Upper lobe of left lung (tissue), 6 donors: ENCODE measurements at regions not wholly inside any gene's neighbourhood (a gene's known extent, or its start where the extent isn't known, plus 50 kb on each side); places are given as distances from the start of the nearest gene placed in this dataset.

ENCODE experiments used
- ATAC-seq, 2 donors: fragments of 200-7000 bp; cut with Tn5 transposase; one replicate each; pipeline ENCODE4 v1.9.1; 2022; ENCODE audit warnings: mild to moderate bottlenecking in 2 of 2, moderate library complexity in 2 of 2; ENCODE audit not compliant: low FRiP score in 2 of 2
- DNase-seq, 2 donors: peaks; one replicate each; pipeline ENCODE4 v3.0.0-alpha.2; 2019 to 2020
- H3K27ac ChIP-seq, 4 donors: fragments of 200-600 bp; sonication (generic); one replicate each; pipeline ENCODE4 v1.5.1; 2016 to 2019
- H3K27me3 ChIP-seq, 4 donors: fragments of 200-600 bp; sonication (generic); one replicate each; pipeline ENCODE4 v1.5.1; 2017 to 2019
- H3K36me3 ChIP-seq, 4 donors: fragments of 200-600 bp; sonication (generic); one replicate each; pipeline ENCODE4 v1.5.1; 2016 to 2019
- H3K4me1 ChIP-seq, 4 donors: fragments of 200-600 bp; sonication (generic); one replicate each; pipeline ENCODE4 v1.5.1; 2018 to 2019
- H3K4me3 ChIP-seq, 4 donors: fragments of 200-600 bp; sonication (generic); one replicate each; pipeline ENCODE4 v1.5.1; 2017 to 2019; ENCODE audit warnings: mild to moderate bottlenecking in 2 of 4, moderate library complexity in 1 of 4
- H3K9me3 ChIP-seq, 4 donors: fragments of 200-600 bp; sonication (generic); one replicate each; pipeline ENCODE4 v1.5.1; 2018 to 2019
- CTCF ChIP-seq, 6 experiments: fragments of 450-650 bp in 4 of 6; fragments of 200-600 bp in 2 of 6; sonication (generic) in 2 of 6; IDR thresholded peaks; one replicate each; pipeline ENCODE4 v1.5.1; 2016 to 2019; ENCODE audit warnings: antibody characterized with exemption in 6 of 6
- EP300 ChIP-seq, 4 donors: sonication (generic); formaldehyde crosslinking; IDR thresholded peaks; one replicate each; pipeline ENCODE4 v1.5.1; 2017; ENCODE audit warnings: antibody characterized with exemption in 4 of 4, control low read depth in 2 of 4
- POLR2A ChIP-seq, 4 donors: fragments of 450-650 bp; IDR thresholded peaks; one replicate each; pipeline ENCODE4 v1.5.1; 2016 to 2017; ENCODE audit warnings: antibody characterized with exemption in 4 of 4, mild to moderate bottlenecking in 2 of 4
- POLR2AphosphoS5 ChIP-seq, 2 donors: sonication (generic); formaldehyde crosslinking; IDR thresholded peaks; one replicate each; pipeline ENCODE4 v1.5.1; 2017; ENCODE audit warnings: antibody characterized with exemption in 2 of 2
- WGBS, 2 donors: methylation state at CpG; one replicate each; pipeline ENCODE4 v1.1.5; 2017 to 2018; 5-methylcytosine and 5-hydroxymethylcytosine counted together
- donor health status: DM: no; HTN: no; CAD: no; lungs with moderate emphysema.
- donor health status: DM: no; HTN: yes; CAD: no; lungs with severe emphysema.

- Histone ChIP-seq H3K27ac (no peak overlapping the region), H3K27me3 (no peaks in the 10 kb centered on the region), H3K36me3 (no peaks in the 10 kb centered on the region), H3K4me1 (no peaks in the 10 kb centered on the region), H3K9me3 (no peaks in the 10 kb centered on the region), H3K4me3 (no peak overlapping the region)
- ATAC-seq, result no peak
- 85 to 93% methylated on average over 4 of the region's 4 CpGs for whole genome bisulfite sequencing, 2 donors
- DNase-seq, result no peak
- TF ChIP-seq POLR2A (IDR thresholded peaks at IDR 0.05), result no peak
- TF ChIP-seq POLR2AphosphoS5 (IDR thresholded peaks at IDR 0.05), result no peak
- TF ChIP-seq CTCF (IDR thresholded peaks at IDR 0.05), result no peak
These were observed 95.5 kb upstream of the LRATD1 start for GRCh38 chr2:14536976-14537375.

GRCh38 chr2:14540015-14540414 lies 92.5 kb upstream of the LRATD1 start:
- DNase-seq (no peak), ATAC-seq (no peak)
- Histone ChIP-seq H3K27me3 (no peaks in the 10 kb centered on the region), H3K36me3 (no peaks in the 10 kb centered on the region), H3K4me1 (no peaks in the 10 kb centered on the region), H3K27ac (no peak overlapping the region), H3K4me3 (no peak overlapping the region), H3K9me3 (no peaks in the 10 kb centered on the region)
- 92 to 100% methylated on average over 1 of the region's 1 CpG for WGBS, 2 donors
- TF ChIP-seq POLR2AphosphoS5 (IDR thresholded peaks at IDR 0.05) (no peak), EP300 (IDR thresholded peaks at IDR 0.05) (no peak), CTCF (IDR thresholded peaks at IDR 0.05) (no peak), POLR2A (IDR thresholded peaks at IDR 0.05) (no peak)

- Histone ChIP-seq H3K27ac (no peak overlapping the region), H3K9me3 (no peaks in the 10 kb centered on the region), H3K4me3 (no peak overlapping the region), H3K4me1 (no peaks in the 10 kb centered on the region), H3K27me3 (no peaks in the 10 kb centered on the region), H3K36me3 (no peaks in the 10 kb centered on the region)
- no peak for TF ChIP-seq POLR2AphosphoS5 (IDR thresholded peaks at IDR 0.05)
- TF ChIP-seq CTCF (IDR thresholded peaks at IDR 0.05), result no peak
- no peak for DNase-seq
- no peak for ATAC-seq
- 40% methylated on average over 4 of the region's 4 CpGs for WGBS, 2 donors
These were observed 89.2 kb upstream of the LRATD1 start for GRCh38 chr2:14543284-14543683.

GRCh38 chr2:14544247-14544646 lies 88.3 kb upstream of the LRATD1 start:
- H3K27ac ChIP-seq, result no peak overlapping the region
- H3K9me3 ChIP-seq, result no peaks in the 10 kb centered on the region
- no peaks in the 10 kb centered on the region for H3K36me3 ChIP-seq
- 62 to 74% methylated on average over 4 of the region's 4 CpGs for WGBS, 2 donors
- ATAC-seq (no peak), DNase-seq (no peak)
- TF ChIP-seq EP300 (IDR thresholded peaks at IDR 0.05) (no peak), POLR2AphosphoS5 (IDR thresholded peaks at IDR 0.05) (no peak), POLR2A (IDR thresholded peaks at IDR 0.05) (no peak), CTCF (IDR thresholded peaks at IDR 0.05) (no peak)
- no peaks in the 10 kb centered on the region for H3K27me3 ChIP-seq
- no peaks in the 10 kb centered on the region for H3K4me1 ChIP-seq
- no peak overlapping the region for H3K4me3 ChIP-seq

GRCh38 chr2:14547830-14548229 lies 84.7 kb upstream of the LRATD1 start:
- ATAC-seq (no peak), DNase-seq (no peak)
- H3K27me3 ChIP-seq, result no peaks in the 10 kb centered on the region
- 96 to 100% methylated on average over 1 of the region's 1 CpG for WGBS, 2 donors
- H3K4me3 ChIP-seq, result no peak overlapping the region
- no peak overlapping the region for H3K27ac ChIP-seq
- no peaks in the 10 kb centered on the region for H3K36me3 ChIP-seq
- H3K4me1 ChIP-seq, result no peaks in the 10 kb centered on the region
- no peak for TF ChIP-seq POLR2A (IDR thresholded peaks at IDR 0.05)
- no peak for TF ChIP-seq POLR2AphosphoS5 (IDR thresholded peaks at IDR 0.05)
- no peak for TF ChIP-seq CTCF (IDR thresholded peaks at IDR 0.05)
- no peak for TF ChIP-seq EP300 (IDR thresholded peaks at IDR 0.05)
- H3K9me3 ChIP-seq, result no peaks in the 10 kb centered on the region
